G401 (cell line): ENCODE measurements at regions not wholly inside any gene's neighbourhood (a gene's known extent, or its start where the extent isn't known, plus 50 kb on each side); places are given as distances from the start of the nearest gene placed in this dataset.
"Not testable (repeated sequence)": the region's sequence is repeated elsewhere in the genome, so short reads cannot be mapped to it uniquely, and the experiment has no call there.

Experiments
- DNase-seq: peaks from one replicate; pipeline ENCODE4 v3.0.0-alpha.2; 2015; ENCODE audit warnings: low spot score
- in situ Hi-C: cut with HindIII; loops from 2 replicates; pipeline ENCODE4 v1.10.0; 2016; ENCODE audit warnings: low sequenced_read_pairs, mixed read lengths

- in situ Hi-C loops, result no loop called here
- no peak for DNase-seq
Measured at GRCh38 chr2:81087646-81088045, 783.1 kb upstream of the LRRTM1 start.

GRCh38 chr2:81084101-81084500 lies 779.5 kb upstream of the LRRTM1 start:
- in situ Hi-C loops, result no loop called here
- DNase-seq, result no peak

GRCh38 chr2:81078631-81079030 lies 774.1 kb upstream of the LRRTM1 start:
- DNase-seq, result no peak
- in situ Hi-C loops, result no loop called here

- in situ Hi-C loops, result no loop called here
- DNase-seq, result no peak
Measured at GRCh38 chr2:81078102-81078501, 773.5 kb upstream of the LRRTM1 start.

GRCh38 chr2:81077396-81077795 lies 772.8 kb upstream of the LRRTM1 start:
- in situ Hi-C loops, result no loop called here
- no peak for DNase-seq

GRCh38 chr2:81073412-81073811 lies 768.9 kb upstream of the LRRTM1 start:
- in situ Hi-C loops, result no loop called here
- DNase-seq, result no peak

- in situ Hi-C loops, result no loop called here
- DNase-seq, result no peak
Measured at GRCh38 chr2:81068144-81068543, 763.6 kb upstream of the LRRTM1 start.

GRCh38 chr2:81061016-81061415 lies 756.5 kb upstream of the LRRTM1 start:
- in situ Hi-C loops, result no loop called here
- DNase-seq, result no peak

- in situ Hi-C loops, result no loop called here
Measured at GRCh38 chr2:81050580-81051095, 746.1 kb upstream of the LRRTM1 start.

GRCh38 chr2:81043681-81044080 lies 739.1 kb upstream of the LRRTM1 start:
- in situ Hi-C loops, result no loop called here
- no peak for DNase-seq

More at GRCh38 chr2:81050580-81051095, 746.1 kb upstream of the LRRTM1 start:
- DNase-seq, result peak; percentile 1

GRCh38 chr2:81007104-81007503 lies 702.6 kb upstream of the LRRTM1 start:
- in situ Hi-C loops, result no loop called here
- no peak for DNase-seq

GRCh38 chr2:81002906-81003305 lies 698.4 kb upstream of the LRRTM1 start:
- in situ Hi-C loops, result no loop called here
- DNase-seq, result no peak

GRCh38 chr2:80987466-80987865 lies 682.9 kb upstream of the LRRTM1 start:
- DNase-seq, result no peak
- in situ Hi-C loops, result no loop called here

GRCh38 chr2:80969900-80970299 lies 665.3 kb upstream of the LRRTM1 start:
- DNase-seq, result no peak
- in situ Hi-C loops, result no loop called here

GRCh38 chr2:80968450-80968849 lies 663.9 kb upstream of the LRRTM1 start:
- in situ Hi-C loops, result no loop called here
- DNase-seq, result no peak

GRCh38 chr2:80947601-80948130 lies 643.1 kb upstream of the LRRTM1 start:
- in situ Hi-C loops, result no loop called here

GRCh38 chr2:80943487-80943886 lies 638.9 kb upstream of the LRRTM1 start:
- DNase-seq, result no peak
- in situ Hi-C loops, result no loop called here

More at GRCh38 chr2:80947601-80948130, 643.1 kb upstream of the LRRTM1 start:
- DNase-seq, result no peak

GRCh38 chr2:80942766-80943165 lies 638.2 kb upstream of the LRRTM1 start:
- in situ Hi-C loops, result no loop called here
- DNase-seq, result no peak

- in situ Hi-C loops, result no loop called here
- no peak for DNase-seq
Measured at GRCh38 chr2:80938463-80938862, 633.9 kb upstream of the LRRTM1 start.

- in situ Hi-C loops, DNase-seq: not testable (repeated sequence)
Measured at GRCh38 chr2:80931820-80932219, 627.3 kb upstream of the LRRTM1 start.

- in situ Hi-C loops, result no loop called here
Measured at GRCh38 chr2:80930777-80931176, 626.2 kb upstream of the LRRTM1 start.

More at GRCh38 chr2:80930777-80931176, 626.2 kb upstream of the LRRTM1 start:
- DNase-seq, result no peak
